HepG2 (cell line): ENCODE measurements at regions not wholly inside any gene's neighbourhood (a gene's known extent, or its start where the extent isn't known, plus 50 kb on each side); places are given as distances from the start of the nearest gene placed in this dataset.

Experiments
- ATAC-seq: fragments of 200-7000 bp; cut with Tn5 transposase; 3 replicates; pipeline ENCODE4 v1.9.1; 2020; ENCODE audit warnings: mild to moderate bottlenecking, moderate library complexity
- BruUV-seq: library from RNA; stranded (reverse); fragments of 400-500 nt; replicated peaks from 2 replicates; lab custom pipeline; 2021; lab: Mats Ljungman, UMichigan
- CTCF ChIA-PET: fragments of 300-600 bp; formaldehyde crosslinking; extraction: SDS; loops from one replicate; lab custom pipeline; 2021; ENCODE audit warnings: low total read pairs, inconsistent platforms, low intra/inter-chr PET ratio; lab: Yijun Ruan, JAX
- POLR2A ChIA-PET: fragments of 350-600 bp; sonication (Branson Sonifier 250); formaldehyde crosslinking; loops from one replicate; lab custom pipeline; 2020; ENCODE audit warnings: antibody characterized with exemption, inconsistent platforms; lab: Yijun Ruan, JAX
- DNase-seq: peaks from one replicate; pipeline ENCODE4 v3.0.0-alpha.2; 2015; ENCODE audit warnings: low spot score
- FAIRE-seq: peaks from 3 replicates; lab custom pipeline; 2011; peaks lifted over from hg19 to GRCh38; lab: Jason Lieb, UNC
- H2AFZ ChIP-seq: one replicate; pipeline ENCODE4 v1.6.1; 2011; ENCODE audit warnings: low read length, inconsistent platforms
- H3K27ac ChIP-seq: fragments of 300-600 bp; 3 replicates; pipeline ENCODE4 v1.8.0; 2011; ENCODE audit warnings: mixed run types, mild to moderate bottlenecking, mixed read lengths, low read length, inconsistent platforms; ENCODE audit not compliant: insufficient read depth; ENCODE audit errors: extremely low read length
- H3K27me3 ChIP-seq, 2 experiments: fragments of 200-600 bp in 1 of 2; 2 replicates in 1 of 2; 3 replicates in 1 of 2; pipeline versions ENCODE4 v1.6.0 to v1.8.0; 2011; ENCODE audit warnings: low read length in 2 of 2, mild to moderate bottlenecking in 2 of 2, moderate library complexity in 2 of 2, inconsistent platforms in 1 of 2; ENCODE audit not compliant: insufficient read depth in 2 of 2, control insufficient read depth in 1 of 2
- H3K36me3 ChIP-seq, 2 experiments: fragments of 200-600 bp in 1 of 2; replicated peaks in 1 of 2; 2 replicates in 1 of 2; 3 replicates in 1 of 2; pipeline versions ENCODE4 v1.5.1 to v1.8.0; 2011; ENCODE audit warnings: low read length in 2 of 2, inconsistent platforms in 1 of 2; ENCODE audit not compliant: insufficient read depth in 2 of 2, control insufficient read depth in 1 of 2
- H3K4me1 ChIP-seq: 2 replicates; pipeline ENCODE4 v1.5.1; 2012; ENCODE audit warnings: low read length, inconsistent platforms; ENCODE audit not compliant: insufficient read depth
- H3K4me2 ChIP-seq: 2 replicates; pipeline ENCODE4 v1.6.0; 2011; ENCODE audit warnings: low read depth, low read length, inconsistent platforms
- H3K4me3 ChIP-seq, 3 experiments: fragments of 200-600 bp in 1 of 3; sonication (generic), shearing (Covaris generic) in 1 of 3; replicated peaks in 1 of 3; 2 replicates each; pipeline ENCODE4 v1.5.1; 2011 to 2016; ENCODE audit warnings: low read length in 3 of 3, inconsistent platforms in 2 of 3, low read depth in 2 of 3, mild to moderate bottlenecking in 2 of 3, control low read depth in 1 of 3, mixed read lengths in 1 of 3; ENCODE audit not compliant: insufficient read depth in 1 of 3
- H3K79me2 ChIP-seq: one replicate; pipeline ENCODE4 v1.6.1; 2011; ENCODE audit warnings: low read length, inconsistent platforms; ENCODE audit not compliant: insufficient read depth
- H3K9ac ChIP-seq: 2 replicates; pipeline ENCODE4 v1.6.0; 2011; ENCODE audit warnings: mild to moderate bottlenecking, low read depth, low read length, inconsistent platforms; ENCODE audit not compliant: insufficient read depth
- H3K9me3 ChIP-seq: 2 replicates; pipeline ENCODE4 v1.5.1; 2012; ENCODE audit warnings: mild to moderate bottlenecking, low read length
- H4K20me1 ChIP-seq: 2 replicates; pipeline ENCODE4 v1.6.0; 2011; ENCODE audit warnings: inconsistent platforms, mild to moderate bottlenecking, low read length, moderate library complexity; ENCODE audit not compliant: insufficient read depth
- AGO2 ChIP-seq: fragments of 200-400 bp; formaldehyde crosslinking; optimal IDR thresholded peaks from 2 replicates; pipeline ENCODE3; 2017; ENCODE audit warnings: mild to moderate bottlenecking, low read depth, low read length, moderate library complexity
- ERF ChIP-seq: IDR thresholded peaks from 2 replicates; pipeline ENCODE4 v1.6.1; 2018; ENCODE audit warnings: missing biosample characterization, missing genetic modification reagents
- FOXC1 ChIP-seq: sonication (generic); formaldehyde crosslinking; IDR thresholded peaks from 2 replicates; pipeline ENCODE4 v1.8.0; 2022; ENCODE audit warnings: mild to moderate bottlenecking, missing genetic modification reagents, borderline replicate concordance
- HINFP ChIP-seq: sonication (generic); formaldehyde crosslinking; IDR thresholded peaks from 2 replicates; pipeline ENCODE4 v1.4.0; 2020; ENCODE audit warnings: low read depth, mild to moderate bottlenecking, missing genetic modification reagents
- MXD1 ChIP-seq: sonication (generic); formaldehyde crosslinking; IDR thresholded peaks from 2 replicates; pipeline ENCODE4 v1.4.0; 2020; ENCODE audit warnings: mild to moderate bottlenecking, missing genetic modification reagents
- ONECUT2 ChIP-seq: sonication (generic); formaldehyde crosslinking; IDR thresholded peaks from 2 replicates; pipeline ENCODE4 v1.4.0; 2020; ENCODE audit warnings: missing genetic modification reagents
- SKIL ChIP-seq: sonication (generic); formaldehyde crosslinking; IDR thresholded peaks from 2 replicates; pipeline ENCODE4 v1.8.0; 2022; ENCODE audit warnings: missing genetic modification reagents, mild to moderate bottlenecking, moderate library complexity, borderline replicate concordance
- ZMAT5 ChIP-seq: sonication (generic); formaldehyde crosslinking; IDR thresholded peaks from 2 replicates; pipeline ENCODE4 v1.5.0; 2020; ENCODE audit warnings: mild to moderate bottlenecking, low read depth, missing genetic modification reagents, borderline replicate concordance
- ZNF280D ChIP-seq: sonication (generic); formaldehyde crosslinking; IDR thresholded peaks from 2 replicates; pipeline ENCODE4 v1.5.1; 2020; ENCODE audit warnings: mild to moderate bottlenecking, missing genetic modification reagents
- ZNF335 ChIP-seq: sonication (generic); formaldehyde crosslinking; IDR thresholded peaks from 2 replicates; pipeline ENCODE4 v1.4.0; 2020; ENCODE audit warnings: missing genetic modification reagents
- ZNF556 ChIP-seq: sonication (generic); formaldehyde crosslinking; IDR thresholded peaks from 2 replicates; pipeline ENCODE4 v1.4.0; 2020; ENCODE audit warnings: mild to moderate bottlenecking, missing genetic modification reagents, borderline replicate concordance
- ZNF564 ChIP-seq: sonication (generic); formaldehyde crosslinking; IDR thresholded peaks from 2 replicates; pipeline ENCODE4 v1.8.1; 2023; ENCODE audit warnings: mild to moderate bottlenecking, missing genetic modification reagents
- ZNF569 ChIP-seq: sonication (generic); formaldehyde crosslinking; IDR thresholded peaks from 2 replicates; pipeline ENCODE4 v1.5.0; 2020; ENCODE audit warnings: mild to moderate bottlenecking, missing genetic modification reagents, moderate library complexity, borderline replicate concordance
- ZNF629 ChIP-seq: sonication (generic); formaldehyde crosslinking; conservative IDR thresholded peaks from 2 replicates; pipeline ENCODE4 v1.5.0; 2020; ENCODE audit warnings: missing genetic modification reagents
- ZNF644 ChIP-seq: IDR thresholded peaks from 2 replicates; pipeline ENCODE4 v1.6.1; 2016; ENCODE audit warnings: low read depth
- ZNF788 ChIP-seq: sonication (generic); formaldehyde crosslinking; IDR thresholded peaks from 2 replicates; pipeline ENCODE4 v1.5.0; 2020; ENCODE audit warnings: mild to moderate bottlenecking, missing genetic modification reagents, borderline replicate concordance
- WGBS: methylation state at CpG from one replicate; pipeline ENCODE4 v1.1.6; 2017; ENCODE audit warnings: low lambda C conversion rate; 5-methylcytosine and 5-hydroxymethylcytosine counted together
- in situ Hi-C: cut with HindIII; loops from 2 replicates; pipeline ENCODE4 v1.10.0; 2017; ENCODE audit warnings: low pct_unique_long_range_greater_than_20kb; ENCODE audit not compliant: extremely low pct_ligation_motif_present
- intact Hi-C: fragments of 100-400 bp; cut with micrococcal nuclease; formaldehyde crosslinking; loops from one replicate; pipeline ENCODE4 v1.10.0; 2022; ENCODE audit not compliant: unreplicated experiment

- TF ChIP-seq ZNF644 (CRISPR knock-in tag) (no peak), HINFP (CRISPR knock-in tag) (no peak), ZNF629 (CRISPR knock-in tag) (no peak), ZNF569 (CRISPR knock-in tag) (no peak), ZNF788 (no peak)
These were observed 75.9 kb upstream of the TMPO start (continued) for GRCh38 chr12:98439471-98439951.

- Histone ChIP-seq H4K20me1 (no peaks in the 10 kb centered on the region), H3K27ac (no peak overlapping the region), H3K79me2 (no peaks in the 10 kb centered on the region), H3K4me3 (no peak overlapping the region), H3K4me1 (no peaks in the 10 kb centered on the region), H3K9ac (no peak overlapping the region), H3K27me3 (peaks cover 0 to 4% of the 10 kb centered on the region in 2 experiments; a peak in 2 of 5 replicates), H3K36me3 (no peaks in the 10 kb centered on the region), H3K4me2 (no peak overlapping the region), H3K9me3 (no peaks in the 10 kb centered on the region), H2AFZ (no peak overlapping the region)
- intact Hi-C loops (no loop called here), in situ Hi-C loops (no loop called here)
- ChIA-PET CTCF (no interaction called here), POLR2A (no interaction called here)
- WGBS: 13% methylated on average over 4 of the region's 4 CpGs
- no peak for ATAC-seq
- no peak for FAIRE-seq
- no TSS peak for BruUV-seq
- DNase-seq: no peak
- TF ChIP-seq ZNF564 (CRISPR knock-in tag) (no peak), ERF (CRISPR knock-in tag) (no peak), ZNF280D (CRISPR knock-in tag) (no peak), ZNF556 (CRISPR knock-in tag) (no peak), ZNF335 (no peak), AGO2 (no peak), ONECUT2 (CRISPR knock-in tag) (no peak), ZMAT5 (CRISPR knock-in tag) (no peak), SKIL (CRISPR knock-in tag) (no peak), FOXC1 (CRISPR knock-in tag) (no peak), MXD1 (CRISPR knock-in tag) (no peak)
These were observed 75.3 kb upstream of the TMPO start for GRCh38 chr12:98439981-98440581.
